HepG2 (cell line): ENCODE measurements at regions not wholly inside any gene's neighbourhood (a gene's known extent, or its start where the extent isn't known, plus 50 kb on each side); places are given as distances from the start of the nearest gene placed in this dataset.

Experiments
- ATAC-seq: fragments of 200-7000 bp; cut with Tn5 transposase; 3 replicates; pipeline ENCODE4 v1.9.1; 2020; ENCODE audit warnings: mild to moderate bottlenecking, moderate library complexity
- BruUV-seq: library from RNA; stranded (reverse); fragments of 400-500 nt; replicated peaks from 2 replicates; lab custom pipeline; 2021; lab: Mats Ljungman, UMichigan
- CTCF ChIA-PET: fragments of 300-600 bp; formaldehyde crosslinking; extraction: SDS; loops from one replicate; lab custom pipeline; 2021; ENCODE audit warnings: low total read pairs, inconsistent platforms, low intra/inter-chr PET ratio; lab: Yijun Ruan, JAX
- POLR2A ChIA-PET: fragments of 350-600 bp; sonication (Branson Sonifier 250); formaldehyde crosslinking; loops from one replicate; lab custom pipeline; 2020; ENCODE audit warnings: antibody characterized with exemption, inconsistent platforms; lab: Yijun Ruan, JAX
- DNase-seq: peaks from one replicate; pipeline ENCODE4 v3.0.0-alpha.2; 2015; ENCODE audit warnings: low spot score
- FAIRE-seq: peaks from 3 replicates; lab custom pipeline; 2011; peaks lifted over from hg19 to GRCh38; lab: Jason Lieb, UNC
- H2AFZ ChIP-seq: one replicate; pipeline ENCODE4 v1.6.1; 2011; ENCODE audit warnings: low read length, inconsistent platforms
- H3K27ac ChIP-seq: fragments of 300-600 bp; 3 replicates; pipeline ENCODE4 v1.8.0; 2011; ENCODE audit warnings: mixed run types, mild to moderate bottlenecking, mixed read lengths, low read length, inconsistent platforms; ENCODE audit not compliant: insufficient read depth; ENCODE audit errors: extremely low read length
- H3K27me3 ChIP-seq, 2 experiments: fragments of 200-600 bp in 1 of 2; 2 replicates in 1 of 2; 3 replicates in 1 of 2; pipeline versions ENCODE4 v1.6.0 to v1.8.0; 2011; ENCODE audit warnings: low read length in 2 of 2, mild to moderate bottlenecking in 2 of 2, moderate library complexity in 2 of 2, inconsistent platforms in 1 of 2; ENCODE audit not compliant: insufficient read depth in 2 of 2, control insufficient read depth in 1 of 2
- H3K36me3 ChIP-seq, 2 experiments: fragments of 200-600 bp in 1 of 2; replicated peaks in 1 of 2; 2 replicates in 1 of 2; 3 replicates in 1 of 2; pipeline versions ENCODE4 v1.5.1 to v1.8.0; 2011; ENCODE audit warnings: low read length in 2 of 2, inconsistent platforms in 1 of 2; ENCODE audit not compliant: insufficient read depth in 2 of 2, control insufficient read depth in 1 of 2
- H3K4me1 ChIP-seq: 2 replicates; pipeline ENCODE4 v1.5.1; 2012; ENCODE audit warnings: low read length, inconsistent platforms; ENCODE audit not compliant: insufficient read depth
- H3K4me2 ChIP-seq: 2 replicates; pipeline ENCODE4 v1.6.0; 2011; ENCODE audit warnings: low read depth, low read length, inconsistent platforms
- H3K4me3 ChIP-seq, 3 experiments: fragments of 200-600 bp in 1 of 3; sonication (generic), shearing (Covaris generic) in 1 of 3; replicated peaks in 1 of 3; 2 replicates each; pipeline ENCODE4 v1.5.1; 2011 to 2016; ENCODE audit warnings: low read length in 3 of 3, inconsistent platforms in 2 of 3, low read depth in 2 of 3, mild to moderate bottlenecking in 2 of 3, control low read depth in 1 of 3, mixed read lengths in 1 of 3; ENCODE audit not compliant: insufficient read depth in 1 of 3
- H3K79me2 ChIP-seq: one replicate; pipeline ENCODE4 v1.6.1; 2011; ENCODE audit warnings: low read length, inconsistent platforms; ENCODE audit not compliant: insufficient read depth
- H3K9ac ChIP-seq: 2 replicates; pipeline ENCODE4 v1.6.0; 2011; ENCODE audit warnings: mild to moderate bottlenecking, low read depth, low read length, inconsistent platforms; ENCODE audit not compliant: insufficient read depth
- H3K9me3 ChIP-seq: 2 replicates; pipeline ENCODE4 v1.5.1; 2012; ENCODE audit warnings: mild to moderate bottlenecking, low read length
- H4K20me1 ChIP-seq: 2 replicates; pipeline ENCODE4 v1.6.0; 2011; ENCODE audit warnings: inconsistent platforms, mild to moderate bottlenecking, low read length, moderate library complexity; ENCODE audit not compliant: insufficient read depth
- MAFK ChIP-seq, 2 experiments: IDR thresholded peaks in 1 of 2; conservative IDR thresholded peaks in 1 of 2; 2 replicates each; pipeline ENCODE4 v1.6.1; 2011; ENCODE audit warnings: improper control_type of control experiment in 2 of 2, low read length in 2 of 2
- MIER2 ChIP-seq: IDR thresholded peaks from 2 replicates; pipeline ENCODE4 v1.6.1; 2016; ENCODE audit warnings: missing biosample characterization, missing genetic modification reagents
- MNT ChIP-seq: fragments of 450-650 bp; IDR thresholded peaks from 2 replicates; pipeline ENCODE4 v1.6.1; 2016
- MTA3 ChIP-seq: sonication (generic); formaldehyde crosslinking; IDR thresholded peaks from 2 replicates; pipeline ENCODE4 v1.4.0; 2020; ENCODE audit warnings: missing genetic modification reagents
- MTF2 ChIP-seq: sonication (generic); formaldehyde crosslinking; IDR thresholded peaks from 2 replicates; pipeline ENCODE4 v1.5.0; 2020; ENCODE audit warnings: missing genetic modification reagents, borderline replicate concordance
- NPAS2 ChIP-seq: sonication (generic); formaldehyde crosslinking; IDR thresholded peaks from 2 replicates; pipeline ENCODE4 v1.8.0; 2022; ENCODE audit warnings: mild to moderate bottlenecking, missing genetic modification reagents, borderline replicate concordance
- SMYD3 ChIP-seq: sonication (generic); formaldehyde crosslinking; IDR thresholded peaks from 2 replicates; pipeline ENCODE4 v1.8.1; 2023; ENCODE audit warnings: mild to moderate bottlenecking, missing genetic modification reagents
- SOX13 ChIP-seq, 3 experiments: fragments of 450-650 bp in 1 of 3; sonication (generic) in 1 of 3; formaldehyde crosslinking in 1 of 3; IDR thresholded peaks in 2 of 3; conservative IDR thresholded peaks in 1 of 3; 2 replicates each; pipeline versions ENCODE4 v1.5.0 to v1.6.1; 2016 to 2020; ENCODE audit warnings: antibody characterized with exemption in 1 of 3, mild to moderate bottlenecking in 1 of 3, missing compliant biosample characterization in 1 of 3, missing genetic modification reagents in 1 of 3, moderate library complexity in 1 of 3
- ZIK1 ChIP-seq: sonication (generic); formaldehyde crosslinking; IDR thresholded peaks from 2 replicates; pipeline ENCODE4 v1.5.0; 2020; ENCODE audit warnings: mild to moderate bottlenecking, low read depth, missing genetic modification reagents, borderline replicate concordance
- ZNF136 ChIP-seq: sonication (generic); formaldehyde crosslinking; IDR thresholded peaks from 2 replicates; pipeline ENCODE4 v1.8.1; 2022; ENCODE audit warnings: low read depth, mild to moderate bottlenecking, moderate library complexity, missing genetic modification reagents
- ZNF337 ChIP-seq: sonication (generic); formaldehyde crosslinking; IDR thresholded peaks from 2 replicates; pipeline ENCODE4 v1.5.1; 2020; ENCODE audit warnings: missing genetic modification reagents, low read depth, mild to moderate bottlenecking, borderline replicate concordance
- ZNF431 ChIP-seq: sonication (generic); formaldehyde crosslinking; IDR thresholded peaks from 2 replicates; pipeline ENCODE4 v1.9.0; 2022; ENCODE audit warnings: missing genetic modification reagents, low read depth, mild to moderate bottlenecking, borderline replicate concordance
- ZSCAN12 ChIP-seq: sonication (generic); formaldehyde crosslinking; IDR thresholded peaks from 2 replicates; pipeline ENCODE4 v1.9.0; 2021; ENCODE audit warnings: mild to moderate bottlenecking, missing genetic modification reagents
- ZSCAN20 ChIP-seq: sonication (generic); formaldehyde crosslinking; IDR thresholded peaks from 2 replicates; pipeline ENCODE4 v1.4.0; 2020; ENCODE audit warnings: missing genetic modification reagents, mild to moderate bottlenecking, borderline replicate concordance
- WGBS: methylation state at CpG from one replicate; pipeline ENCODE4 v1.1.6; 2017; ENCODE audit warnings: low lambda C conversion rate; 5-methylcytosine and 5-hydroxymethylcytosine counted together
- in situ Hi-C: cut with HindIII; loops from 2 replicates; pipeline ENCODE4 v1.10.0; 2017; ENCODE audit warnings: low pct_unique_long_range_greater_than_20kb; ENCODE audit not compliant: extremely low pct_ligation_motif_present
- intact Hi-C: fragments of 100-400 bp; cut with micrococcal nuclease; formaldehyde crosslinking; loops from one replicate; pipeline ENCODE4 v1.10.0; 2022; ENCODE audit not compliant: unreplicated experiment

DNA sequence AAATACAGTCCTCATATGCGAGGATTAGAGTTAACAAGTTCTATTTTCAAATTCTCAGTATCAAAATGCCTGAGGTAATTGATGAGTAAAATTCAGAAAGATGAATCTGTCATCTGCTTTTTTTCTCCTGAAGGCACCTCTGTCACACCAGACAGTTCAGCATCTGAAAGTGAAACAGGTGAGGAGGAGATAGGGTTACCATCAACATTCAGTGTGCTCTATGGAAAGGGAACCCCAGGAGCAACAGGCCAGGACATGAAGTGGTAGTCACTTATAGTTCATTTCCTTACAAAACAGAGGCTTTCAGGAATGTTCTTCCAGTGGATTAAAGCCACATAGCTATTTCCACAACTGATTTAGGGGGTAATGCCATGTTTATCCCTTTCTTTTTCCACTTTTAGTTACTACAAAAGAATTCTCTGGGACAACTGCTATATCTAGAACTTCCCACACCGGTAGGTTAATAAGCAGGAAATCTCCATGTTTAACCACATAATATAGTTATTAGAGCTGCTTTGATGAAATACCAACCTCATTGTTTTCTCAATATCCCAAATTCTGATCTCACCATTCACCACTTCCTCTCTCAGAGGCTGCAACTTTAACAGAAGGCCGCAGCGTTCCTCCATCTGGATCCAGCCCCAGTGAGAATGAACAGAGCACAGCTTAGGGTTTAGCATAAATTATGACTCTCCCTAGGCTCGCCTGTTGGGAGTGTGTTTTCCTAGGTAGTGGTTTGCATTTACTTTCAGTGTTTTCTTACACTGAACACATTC lies 177.0 kb upstream of the CNTN1 start (continued):
- TF ChIP-seq ZSCAN20 (CRISPR knock-in tag) (no peak), NPAS2 (CRISPR knock-in tag) (no peak), ZSCAN12 (CRISPR knock-in tag) (no peak), MNT (no peak), ZNF431 (no peak), ZIK1 (CRISPR knock-in tag) (no peak), MIER2 (CRISPR knock-in tag) (no peak), MTF2 (CRISPR knock-in tag) (no peak), MTA3 (no peak), ZNF136 (CRISPR knock-in tag) (no peak), ZNF337 (CRISPR knock-in tag) (no peak), SOX13 (IDR thresholded peaks at IDR 0.05) (no peak), SOX13 (CRISPR knock-in tag; conservative IDR thresholded peaks at IDR 0.05 in 1 of 2, IDR thresholded peaks at IDR 0.05 in 1 of 2) (no peak)

DNA sequence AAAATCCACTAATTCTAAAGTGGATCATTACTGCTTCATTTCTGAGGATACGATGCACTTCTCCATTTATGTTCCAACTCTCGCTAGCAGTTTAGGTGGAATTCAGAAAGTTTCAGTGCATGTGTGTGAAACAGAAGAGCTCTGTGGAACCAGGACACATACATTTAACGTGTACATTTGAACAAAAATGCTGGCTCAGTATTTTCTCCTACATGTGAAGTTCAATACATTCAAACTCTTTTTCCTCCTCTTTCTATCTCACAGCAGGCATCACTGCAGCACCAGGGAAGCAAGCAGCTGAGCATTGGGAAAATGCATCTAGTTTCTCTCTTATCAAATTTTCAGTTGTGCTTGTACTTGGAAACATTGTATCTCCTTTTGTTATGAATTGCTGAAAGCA lies 169.4 kb upstream of the CNTN1 start:
- TF ChIP-seq MAFK (conservative IDR thresholded peaks at IDR 0.05 in 1 of 2, IDR thresholded peaks at IDR 0.05 in 1 of 2; ENCODE audit: low read length in 2 of 2): peak; percentile 5 to 59; a peak in 2 of 4 replicates
- TF ChIP-seq SMYD3 (CRISPR knock-in tag): no peak
- no peak for DNase-seq
- no peak for FAIRE-seq
- in situ Hi-C loops: no loop called here
- Histone ChIP-seq H3K36me3 (no peaks in the 10 kb centered on the region), H3K27me3 (no peaks in the 10 kb centered on the region), H4K20me1 (no peaks in the 10 kb centered on the region), H3K4me1 (no peaks in the 10 kb centered on the region), H3K9me3 (no peaks in the 10 kb centered on the region), H3K79me2 (no peaks in the 10 kb centered on the region), H2AFZ (no peak overlapping the region), H3K9ac (no peak overlapping the region), H3K4me2 (no peak overlapping the region), H3K27ac (no peak overlapping the region), H3K4me3 (no peak overlapping the region)
- intact Hi-C loops: no loop called here
- 0% methylated on average over 3 of the region's 3 CpGs for WGBS
- ATAC-seq: no peak
- BruUV-seq: no TSS peak
- ChIA-PET POLR2A (no interaction called here), CTCF (no interaction called here)
